ENCODE measurements at regions not wholly inside any gene's neighbourhood (a gene's known extent, or its start where the extent isn't known, plus 50 kb on each side); places are given as distances from the start of the nearest gene placed in this dataset.

GRCh38 chr3:72476139-72476483 lies 372.1 kb downstream of the SHQ1 start:
- TF ChIP-seq, protein P1, sequence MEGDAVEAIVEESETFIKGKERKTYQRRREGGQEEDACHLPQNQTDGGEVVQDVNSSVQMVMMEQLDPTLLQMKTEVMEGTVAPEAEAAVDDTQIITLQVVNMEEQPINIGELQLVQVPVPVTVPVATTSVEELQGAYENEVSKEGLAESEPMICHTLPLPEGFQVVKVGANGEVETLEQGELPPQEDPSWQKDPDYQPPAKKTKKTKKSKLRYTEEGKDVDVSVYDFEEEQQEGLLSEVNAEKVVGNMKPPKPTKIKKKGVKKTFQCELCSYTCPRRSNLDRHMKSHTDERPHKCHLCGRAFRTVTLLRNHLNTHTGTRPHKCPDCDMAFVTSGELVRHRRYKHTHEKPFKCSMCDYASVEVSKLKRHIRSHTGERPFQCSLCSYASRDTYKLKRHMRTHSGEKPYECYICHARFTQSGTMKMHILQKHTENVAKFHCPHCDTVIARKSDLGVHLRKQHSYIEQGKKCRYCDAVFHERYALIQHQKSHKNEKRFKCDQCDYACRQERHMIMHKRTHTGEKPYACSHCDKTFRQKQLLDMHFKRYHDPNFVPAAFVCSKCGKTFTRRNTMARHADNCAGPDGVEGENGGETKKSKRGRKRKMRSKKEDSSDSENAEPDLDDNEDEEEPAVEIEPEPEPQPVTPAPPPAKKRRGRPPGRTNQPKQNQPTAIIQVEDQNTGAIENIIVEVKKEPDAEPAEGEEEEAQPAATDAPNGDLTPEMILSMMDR (IDR thresholded peaks at IDR 0.05), result no peak
- no peak for TF ChIP-seq POLR2A (IDR thresholded peaks at IDR 0.05)
- TF ChIP-seq EP300 (IDR thresholded peaks at IDR 0.05), result no peak
